Hepatocyte (in vitro differentiated cells): ENCODE measurements at regions not wholly inside any gene's neighbourhood (a gene's known extent, or its start where the extent isn't known, plus 50 kb on each side); places are given as distances from the start of the nearest gene placed in this dataset.
"Not testable (repeated sequence)": the region's sequence is repeated elsewhere in the genome, so short reads cannot be mapped to it uniquely, and the experiment has no call there.

Source experiments
- DNase-seq: peaks from one replicate; pipeline ENCODE4 v3.0.0-alpha.2; 2016; ENCODE audit warnings: low spot score
- H2AFZ ChIP-seq: fragments of 200-600 bp; sonication (generic); 2 replicates; pipeline ENCODE4 v1.6.0; 2016; ENCODE audit warnings: antibody characterized with exemption, mild to moderate bottlenecking
- H3K27ac ChIP-seq: fragments of 200-600 bp; sonication (generic); 2 replicates; pipeline ENCODE4 v1.5.1; 2016; ENCODE audit warnings: mild to moderate bottlenecking
- H3K27me3 ChIP-seq: fragments of 200-600 bp; sonication (generic); 2 replicates; pipeline ENCODE4 v1.6.1; 2016
- H3K36me3 ChIP-seq: fragments of 200-600 bp; sonication (generic); replicated peaks from 2 replicates; pipeline ENCODE4 v1.5.1; 2016; ENCODE audit warnings: low read depth; ENCODE audit not compliant: insufficient read depth
- H3K4me1 ChIP-seq: fragments of 200-600 bp; sonication (generic); 2 replicates; pipeline ENCODE4 v1.5.1; 2016; ENCODE audit warnings: mild to moderate bottlenecking, moderate library complexity; ENCODE audit not compliant: insufficient read depth
- H3K4me2 ChIP-seq: fragments of 200-600 bp; sonication (generic); 2 replicates; pipeline ENCODE4 v1.6.0; 2016
- H3K4me3 ChIP-seq: fragments of 200-600 bp; sonication (generic); 2 replicates; pipeline ENCODE4 v1.5.1; 2016; ENCODE audit warnings: mild to moderate bottlenecking
- H3K79me2 ChIP-seq: fragments of 200-600 bp; sonication (generic); 2 replicates; pipeline ENCODE4 v1.6.0; 2017; ENCODE audit warnings: mild to moderate bottlenecking
- H3K9me2 ChIP-seq: fragments of 200-600 bp; sonication (generic); replicated peaks from 2 replicates; pipeline ENCODE4 v1.6.0; 2017; ENCODE audit warnings: mild to moderate bottlenecking; ENCODE audit not compliant: insufficient read depth
- H3K9me3 ChIP-seq: fragments of 200-600 bp; sonication (generic); 2 replicates; pipeline ENCODE4 v1.5.1; 2016; ENCODE audit warnings: low read depth, mild to moderate bottlenecking
- H4K20me1 ChIP-seq: fragments of 200-600 bp; sonication (generic); 2 replicates; pipeline ENCODE4 v1.6.0; 2016; ENCODE audit warnings: mild to moderate bottlenecking; ENCODE audit not compliant: insufficient read depth, poor library complexity, severe bottlenecking
- EZH2 ChIP-seq: fragments of 200-600 bp; sonication (generic); IDR thresholded peaks from 2 replicates; pipeline ENCODE4 v1.6.1; 2016; ENCODE audit warnings: antibody characterized with exemption, mild to moderate bottlenecking, borderline replicate concordance
- EZH2phosphoT487 ChIP-seq: fragments of 200-600 bp; sonication (generic); IDR thresholded peaks from one replicate; pipeline ENCODE4 v1.6.1; 2018; ENCODE audit warnings: antibody characterized with exemption, mild to moderate bottlenecking, low read depth, moderate library complexity; ENCODE audit not compliant: unreplicated experiment, severe bottlenecking
- WGBS: methylation state at CpG from one replicate; pipeline ENCODE4 v1.1.6; 2016; ENCODE audit warnings: low lambda C conversion rate; ENCODE audit errors: missing lambda C conversion rate; 5-methylcytosine and 5-hydroxymethylcytosine counted together
- TF ChIP-seq, protein P1 (sequence below): fragments of 200-600 bp; sonication (generic); IDR thresholded peaks from 2 replicates; pipeline ENCODE4 v1.5.1; 2016; ENCODE audit warnings: antibody characterized with exemption, mild to moderate bottlenecking; ENCODE audit not compliant: poor library complexity

GRCh38 chr12:76940671-76941445, 62.0 kb upstream of the CSRP2 start:
- Histone ChIP-seq H3K4me2 (no peak overlapping the region), H3K79me2 (no peaks in the 10 kb centered on the region), H3K9me3 (no peaks in the 10 kb centered on the region), H2AFZ (no peak overlapping the region), H3K4me3 (no peak overlapping the region), H3K36me3 (no peaks in the 10 kb centered on the region), H3K27me3 (no peaks in the 10 kb centered on the region), H4K20me1 (no peaks in the 10 kb centered on the region), H3K4me1 (no peaks in the 10 kb centered on the region), H3K27ac (no peak overlapping the region), H3K9me2 (no peaks in the 10 kb centered on the region)
- 65% methylated on average over 3 of the region's 3 CpGs for WGBS
- no peak for DNase-seq
- no peak for TF ChIP-seq EZH2
- TF ChIP-seq, protein P1, sequence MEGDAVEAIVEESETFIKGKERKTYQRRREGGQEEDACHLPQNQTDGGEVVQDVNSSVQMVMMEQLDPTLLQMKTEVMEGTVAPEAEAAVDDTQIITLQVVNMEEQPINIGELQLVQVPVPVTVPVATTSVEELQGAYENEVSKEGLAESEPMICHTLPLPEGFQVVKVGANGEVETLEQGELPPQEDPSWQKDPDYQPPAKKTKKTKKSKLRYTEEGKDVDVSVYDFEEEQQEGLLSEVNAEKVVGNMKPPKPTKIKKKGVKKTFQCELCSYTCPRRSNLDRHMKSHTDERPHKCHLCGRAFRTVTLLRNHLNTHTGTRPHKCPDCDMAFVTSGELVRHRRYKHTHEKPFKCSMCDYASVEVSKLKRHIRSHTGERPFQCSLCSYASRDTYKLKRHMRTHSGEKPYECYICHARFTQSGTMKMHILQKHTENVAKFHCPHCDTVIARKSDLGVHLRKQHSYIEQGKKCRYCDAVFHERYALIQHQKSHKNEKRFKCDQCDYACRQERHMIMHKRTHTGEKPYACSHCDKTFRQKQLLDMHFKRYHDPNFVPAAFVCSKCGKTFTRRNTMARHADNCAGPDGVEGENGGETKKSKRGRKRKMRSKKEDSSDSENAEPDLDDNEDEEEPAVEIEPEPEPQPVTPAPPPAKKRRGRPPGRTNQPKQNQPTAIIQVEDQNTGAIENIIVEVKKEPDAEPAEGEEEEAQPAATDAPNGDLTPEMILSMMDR, result no peak
- TF ChIP-seq EZH2phosphoT487, result no peak

GRCh38 chr12:76939701-76940100, 60.9 kb upstream of the CSRP2 start:
- Histone ChIP-seq H3K4me2 (no peak overlapping the region), H3K4me3 (no peak overlapping the region), H3K27me3 (no peaks in the 10 kb centered on the region), H3K4me1 (no peaks in the 10 kb centered on the region), H2AFZ (no peak overlapping the region), H3K9me3 (no peaks in the 10 kb centered on the region), H3K79me2 (no peaks in the 10 kb centered on the region), H3K9me2 (no peaks in the 10 kb centered on the region), H3K36me3 (no peaks in the 10 kb centered on the region), H4K20me1 (no peaks in the 10 kb centered on the region), H3K27ac (no peak overlapping the region)
- 82% methylated on average over 1 of the region's 1 CpG for WGBS
- TF ChIP-seq EZH2phosphoT487, result no peak
- no peak for TF ChIP-seq EZH2
- DNase-seq, result no peak

- DNase-seq, result no peak
- TF ChIP-seq EZH2, result no peak
- TF ChIP-seq, protein P1, result no peak
- no peak for TF ChIP-seq EZH2phosphoT487
- Histone ChIP-seq H3K9me3 (no peaks in the 10 kb centered on the region), H3K36me3 (no peaks in the 10 kb centered on the region), H4K20me1 (no peaks in the 10 kb centered on the region), H3K27me3 (no peaks in the 10 kb centered on the region), H3K9me2 (no peaks in the 10 kb centered on the region), H3K4me3 (no peak overlapping the region), H2AFZ (no peak overlapping the region), H3K4me2 (no peak overlapping the region), H3K4me1 (no peaks in the 10 kb centered on the region), H3K79me2 (no peaks in the 10 kb centered on the region), H3K27ac (no peak overlapping the region)
- WGBS, result 91% methylated on average over 14 of the region's 14 CpGs
These were observed 57.7 kb upstream of the CSRP2 start for GRCh38 chr12:76936275-76937193.

- H3K27ac ChIP-seq, H3K4me2 ChIP-seq, H3K27me3 ChIP-seq, H2AFZ ChIP-seq, H3K79me2 ChIP-seq, H3K36me3 ChIP-seq, H3K9me2 ChIP-seq, DNase-seq, H3K4me1 ChIP-seq, H4K20me1 ChIP-seq, H3K9me3 ChIP-seq, H3K4me3 ChIP-seq: not testable (repeated sequence)
- WGBS, result 93% methylated on average over 4 of the region's 4 CpGs
These were observed 54.6 kb upstream of the CSRP2 start for GRCh38 chr12:76933392-76933791.
